Cardiac fibroblast (primary cell): ENCODE measurements at regions not wholly inside any gene's neighbourhood (a gene's known extent, or its start where the extent isn't known, plus 50 kb on each side); places are given as distances from the start of the nearest gene placed in this dataset.

ENCODE experiments used
- DNase-seq, 2 donors: peaks; one replicate each; pipeline versions ENCODE4 v3.0.0 to v3.0.0-alpha.2; 2010; ENCODE audit warnings: low read depth in 2 of 2
- H3K4me3 ChIP-seq, 2 donors: replicated peaks in 1 of 2; 1 replicate in 1 of 2; 2 replicates in 1 of 2; pipeline ENCODE4 v1.5.1; 2011; ENCODE audit warnings: low read depth in 2 of 2, low read length in 2 of 2, mild to moderate bottlenecking in 2 of 2, moderate library complexity in 1 of 2
- CTCF ChIP-seq: IDR thresholded peaks from one replicate; pipeline ENCODE4 v1.5.1; 2011; ENCODE audit warnings: low read depth, mild to moderate bottlenecking, low read length, inconsistent platforms

- DNase-seq: no peak
- H3K4me3 ChIP-seq: no peak overlapping the region
- TF ChIP-seq CTCF: no peak
Observed at GRCh38 chr5:53355316-53355715, 125.1 kb upstream of the FST start.

GRCh38 chr5:53355931-53356330 is 124.5 kb upstream of the FST start:
- no peak for DNase-seq
- no peak for TF ChIP-seq CTCF
- no peak overlapping the region for H3K4me3 ChIP-seq

GRCh38 chr5:53357439-53357838 is 123.0 kb upstream of the FST start:
- no peak for TF ChIP-seq CTCF

GRCh38 chr5:53358794-53359193 is 121.6 kb upstream of the FST start:
- no peak overlapping the region for H3K4me3 ChIP-seq
- peak in 1 of 2 donors; percentile 52 for DNase-seq
- TF ChIP-seq CTCF: no peak

More at GRCh38 chr5:53357439-53357838, 123.0 kb upstream of the FST start:
- no peak overlapping the region for H3K4me3 ChIP-seq
- DNase-seq: no peak

- DNase-seq: peak; percentile 62 to 87
- TF ChIP-seq CTCF: no peak
- no peak overlapping the region for H3K4me3 ChIP-seq
Observed at GRCh38 chr5:53359916-53360517, 120.4 kb upstream of the FST start.

GRCh38 chr5:53360811-53361210 is 119.6 kb upstream of the FST start:
- TF ChIP-seq CTCF: no peak
- H3K4me3 ChIP-seq: no peak overlapping the region
- peak; percentile 81 to 90 for DNase-seq

GRCh38 chr5:53361708-53362107 is 118.7 kb upstream of the FST start:
- TF ChIP-seq CTCF: no peak
- H3K4me3 ChIP-seq: no peak overlapping the region
- DNase-seq: no peak
